ENCODE measurements at regions not wholly inside any gene's neighbourhood (a gene's known extent, or its start where the extent isn't known, plus 50 kb on each side); places are given as distances from the start of the nearest gene placed in this dataset.

DNA sequence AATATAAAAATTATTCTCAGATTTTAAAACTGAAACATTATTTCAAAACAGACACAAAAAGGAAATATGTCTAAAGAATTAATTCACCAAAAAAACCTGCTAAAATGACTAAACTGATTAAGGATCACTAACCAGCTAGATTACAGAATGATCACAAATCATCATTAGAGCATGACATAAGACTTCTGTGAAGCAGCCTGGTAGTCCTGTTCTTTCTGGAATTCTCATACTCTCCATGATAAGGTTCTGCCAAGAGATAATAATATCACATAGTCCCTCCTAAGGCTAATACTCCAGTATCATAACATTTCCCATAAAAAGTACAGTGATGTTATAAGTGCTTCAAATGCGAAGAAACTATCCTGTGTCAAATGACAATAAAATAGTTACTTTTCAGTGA, 1814.9 kb downstream of the SLITRK5 start:
- WGBS (ENCODE audit: low lambda C conversion rate, missing lambda C conversion rate), result 68% methylated on average over 1 of the region's 1 CpG
- no peak overlapping the region for H3K4me2 ChIP-seq
- no peak overlapping the region for H2AFZ ChIP-seq
- H3K9me2 ChIP-seq (replicated peaks; ENCODE audit: insufficient read depth), result no peaks in the 10 kb centered on the region
- H3K9me3 ChIP-seq (ENCODE audit: low read depth), result no peaks in the 10 kb centered on the region
- H3K27me3 ChIP-seq, result no peaks in the 10 kb centered on the region
- no peaks in the 10 kb centered on the region for H3K36me3 ChIP-seq (replicated peaks; ENCODE audit: insufficient read depth, low read depth)
- DNase-seq (ENCODE audit: low spot score), result no peak
- H3K79me2 ChIP-seq, result no peaks in the 10 kb centered on the region
- no peak overlapping the region for H3K4me3 ChIP-seq
- TF ChIP-seq EZH2 (IDR thresholded peaks at IDR 0.05; ENCODE audit: borderline replicate concordance), result no peak
- TF ChIP-seq EZH2phosphoT487 (IDR thresholded peaks at IDR 0.05; ENCODE audit: low read depth, severe bottlenecking, unreplicated experiment), result no peak
- TF ChIP-seq, protein P1, sequence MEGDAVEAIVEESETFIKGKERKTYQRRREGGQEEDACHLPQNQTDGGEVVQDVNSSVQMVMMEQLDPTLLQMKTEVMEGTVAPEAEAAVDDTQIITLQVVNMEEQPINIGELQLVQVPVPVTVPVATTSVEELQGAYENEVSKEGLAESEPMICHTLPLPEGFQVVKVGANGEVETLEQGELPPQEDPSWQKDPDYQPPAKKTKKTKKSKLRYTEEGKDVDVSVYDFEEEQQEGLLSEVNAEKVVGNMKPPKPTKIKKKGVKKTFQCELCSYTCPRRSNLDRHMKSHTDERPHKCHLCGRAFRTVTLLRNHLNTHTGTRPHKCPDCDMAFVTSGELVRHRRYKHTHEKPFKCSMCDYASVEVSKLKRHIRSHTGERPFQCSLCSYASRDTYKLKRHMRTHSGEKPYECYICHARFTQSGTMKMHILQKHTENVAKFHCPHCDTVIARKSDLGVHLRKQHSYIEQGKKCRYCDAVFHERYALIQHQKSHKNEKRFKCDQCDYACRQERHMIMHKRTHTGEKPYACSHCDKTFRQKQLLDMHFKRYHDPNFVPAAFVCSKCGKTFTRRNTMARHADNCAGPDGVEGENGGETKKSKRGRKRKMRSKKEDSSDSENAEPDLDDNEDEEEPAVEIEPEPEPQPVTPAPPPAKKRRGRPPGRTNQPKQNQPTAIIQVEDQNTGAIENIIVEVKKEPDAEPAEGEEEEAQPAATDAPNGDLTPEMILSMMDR (IDR thresholded peaks at IDR 0.05; ENCODE audit: poor library complexity), result no peak
- H4K20me1 ChIP-seq (ENCODE audit: insufficient read depth, poor library complexity, severe bottlenecking), result no peaks in the 10 kb centered on the region
- no peak overlapping the region for H3K27ac ChIP-seq
- no peaks in the 10 kb centered on the region for H3K4me1 ChIP-seq (ENCODE audit: insufficient read depth)

DNA sequence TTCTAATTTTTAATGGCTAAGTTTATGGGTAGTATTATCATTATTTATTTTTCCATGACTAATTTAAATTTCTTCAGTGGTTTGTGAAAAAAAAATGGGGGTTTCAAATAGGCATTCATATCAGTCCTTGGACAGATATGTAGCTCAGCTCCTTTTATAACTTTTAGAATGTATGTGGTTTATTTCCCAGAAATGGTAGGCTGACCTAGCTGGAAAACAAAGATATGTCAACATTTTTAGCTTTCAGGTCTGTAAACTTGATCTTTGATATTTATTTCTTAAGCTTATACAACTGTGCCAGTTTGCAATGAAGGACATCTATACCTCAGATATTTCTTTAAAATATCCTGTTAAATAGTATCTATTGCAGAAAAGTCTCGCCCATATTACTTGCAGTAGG, 1815.5 kb downstream of the SLITRK5 start:
- Histone ChIP-seq H3K4me2 (no peak overlapping the region), H3K9me3 (ENCODE audit: low read depth) (no peaks in the 10 kb centered on the region), H3K36me3 (replicated peaks; ENCODE audit: insufficient read depth, low read depth) (no peaks in the 10 kb centered on the region), H2AFZ (no peak overlapping the region), H3K4me3 (no peak overlapping the region), H4K20me1 (ENCODE audit: insufficient read depth, poor library complexity, severe bottlenecking) (no peaks in the 10 kb centered on the region), H3K27me3 (no peaks in the 10 kb centered on the region), H3K9me2 (replicated peaks; ENCODE audit: insufficient read depth) (no peaks in the 10 kb centered on the region), H3K4me1 (ENCODE audit: insufficient read depth) (no peaks in the 10 kb centered on the region), H3K79me2 (no peaks in the 10 kb centered on the region), H3K27ac (no peak overlapping the region)
- TF ChIP-seq, protein P1 (IDR thresholded peaks at IDR 0.05; ENCODE audit: poor library complexity), result no peak
- TF ChIP-seq EZH2 (IDR thresholded peaks at IDR 0.05; ENCODE audit: borderline replicate concordance) (no peak), EZH2phosphoT487 (IDR thresholded peaks at IDR 0.05; ENCODE audit: low read depth, severe bottlenecking, unreplicated experiment) (no peak)
- 97% methylated on average over 1 of the region's 1 CpG for WGBS (ENCODE audit: low lambda C conversion rate, missing lambda C conversion rate)
- DNase-seq (ENCODE audit: low spot score), result no peak

DNA sequence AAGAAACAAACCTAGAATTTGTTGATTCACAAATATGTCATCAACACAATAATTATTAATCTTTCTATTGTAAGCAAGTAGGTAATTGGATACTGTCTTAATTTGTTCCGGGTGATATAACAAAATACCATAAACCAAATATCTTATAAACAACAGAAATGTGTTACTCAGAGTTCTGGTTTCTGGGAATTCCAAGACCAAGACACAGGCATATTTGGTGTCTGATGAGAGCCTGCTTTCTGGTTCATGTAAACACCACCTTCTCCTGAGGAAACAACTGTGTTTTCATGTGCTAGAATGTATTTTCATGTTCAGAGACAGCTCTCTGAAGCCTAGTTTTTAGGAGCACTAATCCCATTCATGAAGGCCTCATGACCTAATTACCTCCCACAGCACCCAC, 1819.5 kb downstream of the SLITRK5 start:
- no peaks in the 10 kb centered on the region for H3K9me2 ChIP-seq (replicated peaks; ENCODE audit: insufficient read depth)
- no peaks in the 10 kb centered on the region for H4K20me1 ChIP-seq (ENCODE audit: insufficient read depth, poor library complexity, severe bottlenecking)
- no peaks in the 10 kb centered on the region for H3K79me2 ChIP-seq
- no peaks in the 10 kb centered on the region for H3K9me3 ChIP-seq (ENCODE audit: low read depth)
- H3K27me3 ChIP-seq, result no peaks in the 10 kb centered on the region
- no peak overlapping the region for H3K4me2 ChIP-seq
- DNase-seq (ENCODE audit: low spot score), result no peak
- H3K27ac ChIP-seq, result no peak overlapping the region
- H3K4me1 ChIP-seq (ENCODE audit: insufficient read depth), result no peaks in the 10 kb centered on the region
- H3K36me3 ChIP-seq (replicated peaks; ENCODE audit: insufficient read depth, low read depth), result no peaks in the 10 kb centered on the region
- TF ChIP-seq, protein P1 (IDR thresholded peaks at IDR 0.05; ENCODE audit: poor library complexity), result no peak
- TF ChIP-seq EZH2phosphoT487 (IDR thresholded peaks at IDR 0.05; ENCODE audit: low read depth, severe bottlenecking, unreplicated experiment), result no peak
- no peak for TF ChIP-seq EZH2 (IDR thresholded peaks at IDR 0.05; ENCODE audit: borderline replicate concordance)
- no peak overlapping the region for H3K4me3 ChIP-seq
- 63% methylated on average over 1 of the region's 1 CpG for WGBS (ENCODE audit: low lambda C conversion rate, missing lambda C conversion rate)
- H2AFZ ChIP-seq, result no peak overlapping the region

DNA sequence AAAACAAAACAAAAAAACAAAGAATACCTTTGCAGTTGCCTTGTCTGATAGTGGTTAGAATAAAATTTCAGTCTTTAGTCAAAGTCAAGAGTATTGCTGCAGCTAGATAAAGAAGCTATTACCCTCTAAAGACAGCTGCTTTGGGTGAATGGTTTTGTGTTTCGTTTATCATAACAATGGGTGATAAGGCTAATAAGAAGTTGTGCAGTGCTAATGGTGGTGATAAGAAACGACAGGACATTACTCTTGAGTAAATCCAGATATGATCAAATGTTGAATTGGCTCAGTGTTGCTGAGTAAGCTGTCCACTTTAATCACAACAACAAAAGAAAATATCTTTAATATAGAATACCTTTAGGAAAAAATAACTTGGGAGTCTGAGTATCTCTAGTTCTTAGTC, 1825.3 kb downstream of the SLITRK5 start:
- Histone ChIP-seq H3K36me3 (replicated peaks; ENCODE audit: insufficient read depth, low read depth) (no peaks in the 10 kb centered on the region), H3K27me3 (no peaks in the 10 kb centered on the region), H3K4me2 (no peak overlapping the region), H3K27ac (no peak overlapping the region), H3K9me2 (replicated peaks; ENCODE audit: insufficient read depth) (no peaks in the 10 kb centered on the region), H3K4me3 (no peak overlapping the region), H3K4me1 (ENCODE audit: insufficient read depth) (no peaks in the 10 kb centered on the region), H3K9me3 (ENCODE audit: low read depth) (no peaks in the 10 kb centered on the region), H4K20me1 (ENCODE audit: insufficient read depth, poor library complexity, severe bottlenecking) (no peaks in the 10 kb centered on the region), H2AFZ (no peak overlapping the region), H3K79me2 (no peaks in the 10 kb centered on the region)
- no peak for DNase-seq (ENCODE audit: low spot score)
- TF ChIP-seq EZH2phosphoT487 (IDR thresholded peaks at IDR 0.05; ENCODE audit: low read depth, severe bottlenecking, unreplicated experiment) (no peak), EZH2 (IDR thresholded peaks at IDR 0.05; ENCODE audit: borderline replicate concordance) (no peak)
- TF ChIP-seq, protein P1 (IDR thresholded peaks at IDR 0.05; ENCODE audit: poor library complexity), result no peak
- 10% methylated on average over 2 of the region's 2 CpGs for WGBS (ENCODE audit: low lambda C conversion rate, missing lambda C conversion rate)
